IMR-90 (cell line): ENCODE measurements at regions not wholly inside any gene's neighbourhood (a gene's known extent, or its start where the extent isn't known, plus 50 kb on each side); places are given as distances from the start of the nearest gene placed in this dataset.

Experiments used
- ATAC-seq: fragments of 200-7000 bp; cut with Tn5 transposase; 2 replicates; pipeline ENCODE4 v1.9.1; 2020; ENCODE audit warnings: low read depth, mild to moderate bottlenecking, moderate library complexity
- BruUV-seq: library from RNA; stranded (reverse); fragments of 400-500 nt; replicated peaks from 2 replicates; lab custom pipeline; 2021; lab: Mats Ljungman, UMichigan
- CTCF ChIA-PET: fragments of 300-600 bp; formaldehyde crosslinking; extraction: SDS; loops from one replicate; lab custom pipeline; 2021; ENCODE audit warnings: antibody characterized with exemption; lab: Yijun Ruan, JAX
- POLR2A ChIA-PET: fragments of 300-600 bp; sonication (Branson Sonifier 250); formaldehyde crosslinking; loops from one replicate; lab custom pipeline; 2022; ENCODE audit warnings: antibody characterized with exemption; ENCODE audit not compliant: unreplicated experiment; lab: Charles Lee
- DNase-seq: peaks from one replicate; pipeline ENCODE4 v3.0.0; 2013
- H2AFZ ChIP-seq: replicated peaks from 2 replicates; pipeline ENCODE3; 2013; ENCODE audit warnings: low read length, mild to moderate bottlenecking; ENCODE audit not compliant: poor library complexity
- H2AK5ac ChIP-seq: 2 replicates; pipeline ENCODE4 v1.6.1; 2013; ENCODE audit warnings: low read depth, low read length, inconsistent platforms
- H2AK9ac ChIP-seq: replicated peaks from 2 replicates; pipeline ENCODE3; 2013; ENCODE audit warnings: mild to moderate bottlenecking, low read depth, low read length, moderate library complexity; ENCODE audit not compliant: poor library complexity
- H2BK120ac ChIP-seq: 2 replicates; pipeline ENCODE4 v1.6.1; 2013; ENCODE audit warnings: low read depth, low read length, inconsistent platforms
- H2BK15ac ChIP-seq: 3 replicates; pipeline ENCODE4 v1.6.1; 2013; ENCODE audit warnings: low read depth, low read length, inconsistent platforms
- H2BK20ac ChIP-seq: 2 replicates; pipeline ENCODE4 v1.6.1; 2013; ENCODE audit warnings: low read depth, mild to moderate bottlenecking, inconsistent platforms, low read length, moderate library complexity
- H2BK5ac ChIP-seq: 2 replicates; pipeline ENCODE4 v1.6.1; 2013; ENCODE audit warnings: mild to moderate bottlenecking, low read depth, low read length, inconsistent platforms; ENCODE audit not compliant: poor library complexity, severe bottlenecking
- H3K14ac ChIP-seq: replicated peaks from 2 replicates; pipeline ENCODE4 v1.6.1; 2013; ENCODE audit warnings: low read depth, low read length, inconsistent platforms
- H3K18ac ChIP-seq: 2 replicates; pipeline ENCODE4 v1.6.1; 2013; ENCODE audit warnings: low read depth, low read length, control low read depth
- H3K23ac ChIP-seq: 2 replicates; pipeline ENCODE4 v1.6.1; 2013; ENCODE audit warnings: low read depth, low read length, inconsistent platforms
- H3K27ac ChIP-seq: 2 replicates; pipeline ENCODE4 v1.5.1; 2013; ENCODE audit warnings: mild to moderate bottlenecking, control low read depth, low read length; ENCODE audit not compliant: insufficient read depth
- H3K27me3 ChIP-seq: 2 replicates; pipeline ENCODE4 v1.6.1; 2013; ENCODE audit warnings: low read length; ENCODE audit not compliant: control insufficient read depth, insufficient read depth
- H3K36me3 ChIP-seq: 2 replicates; pipeline ENCODE4 v1.6.1; 2013; ENCODE audit warnings: low read length, mixed read lengths; ENCODE audit not compliant: control insufficient read depth, insufficient read depth
- H3K4ac ChIP-seq: 2 replicates; pipeline ENCODE4 v1.6.1; 2013; ENCODE audit warnings: low read depth, low read length, inconsistent platforms
- H3K4me1 ChIP-seq: 2 replicates; pipeline ENCODE4 v1.6.1; 2013; ENCODE audit warnings: low read length, mixed read lengths; ENCODE audit not compliant: control insufficient read depth, insufficient read depth
- H3K4me2 ChIP-seq: 2 replicates; pipeline ENCODE4 v1.6.1; 2013; ENCODE audit warnings: low read depth, mild to moderate bottlenecking, control low read depth, low read length, moderate library complexity
- H3K4me3 ChIP-seq: 2 replicates; pipeline ENCODE4 v1.5.1; 2013; ENCODE audit warnings: low read depth, mild to moderate bottlenecking, control low read depth, low read length, moderate library complexity; ENCODE audit not compliant: insufficient read depth
- H3K56ac ChIP-seq: 2 replicates; pipeline ENCODE4 v1.6.1; 2013; ENCODE audit warnings: low read length, inconsistent platforms; ENCODE audit not compliant: insufficient read depth; ENCODE audit errors: extremely low read depth
- H3K79me1 ChIP-seq, 2 experiments: 2 replicates each; pipeline ENCODE4 v1.6.1; 2013; ENCODE audit warnings: low read length in 2 of 2, inconsistent platforms in 1 of 2, low read depth in 1 of 2
- H3K9ac ChIP-seq: 2 replicates; pipeline ENCODE4 v1.6.1; 2013; ENCODE audit warnings: low read depth, low read length, control low read depth
- H3K9me1 ChIP-seq: 2 replicates; pipeline ENCODE4 v1.6.1; 2013; ENCODE audit warnings: low read length, inconsistent platforms; ENCODE audit not compliant: insufficient read depth
- H3K9me3 ChIP-seq: 2 replicates; pipeline ENCODE4 v1.6.1; 2013; ENCODE audit warnings: low read length; ENCODE audit not compliant: control insufficient read depth, insufficient read depth
- H4K20me1 ChIP-seq: 2 replicates; pipeline ENCODE4 v1.6.1; 2013; ENCODE audit warnings: low read length, inconsistent platforms; ENCODE audit not compliant: insufficient read depth
- H4K5ac ChIP-seq: 2 replicates; pipeline ENCODE4 v1.6.1; 2013; ENCODE audit warnings: mild to moderate bottlenecking, low read depth, low read length, control low read depth
- H4K8ac ChIP-seq, 2 experiments: 2 replicates each; pipeline ENCODE4 v1.6.1; 2013; ENCODE audit warnings: low read depth in 2 of 2, low read length in 2 of 2, control low read depth in 1 of 2, inconsistent platforms in 1 of 2
- H4K91ac ChIP-seq: 2 replicates; pipeline ENCODE4 v1.6.1; 2013; ENCODE audit warnings: low read depth, low read length, inconsistent platforms; ENCODE audit not compliant: insufficient read depth
- ELK1 ChIP-seq: fragments of 150-350 bp; IDR thresholded peaks from 2 replicates; pipeline ENCODE4 v1.6.1; 2016; ENCODE audit warnings: low read depth, mild to moderate bottlenecking, low read length, moderate library complexity, borderline replicate concordance
- FOS ChIP-seq: fragments of 150-350 bp; IDR thresholded peaks from 2 replicates; pipeline ENCODE4 v1.6.1; 2016; ENCODE audit warnings: low read depth, low read length
- MAFK ChIP-seq: IDR thresholded peaks from 2 replicates; pipeline ENCODE4 v1.6.1; 2012; ENCODE audit warnings: low read depth, low read length, improper control_type of control experiment
- NFE2L2 ChIP-seq: fragments of 150-350 bp; IDR thresholded peaks from 2 replicates; pipeline ENCODE4 v1.6.1; 2016; ENCODE audit warnings: low read depth, mild to moderate bottlenecking, low read length
- SMC3 ChIP-seq: fragments of 150-350 bp; IDR thresholded peaks from 2 replicates; pipeline ENCODE4 v1.6.1; 2016; ENCODE audit warnings: low read depth, mild to moderate bottlenecking, antibody characterized with exemption, low read length, moderate library complexity
- WGBS, 2 experiments: methylation state at CpG; one replicate each; pipeline versions ENCODE4 v1.1.5 to v1.1.7; 2013; ENCODE audit warnings: missing lambda C conversion rate in 2 of 2; ENCODE audit not compliant: insufficient read length in 1 of 2; ENCODE audit errors: extremely low coverage in 2 of 2; 5-methylcytosine and 5-hydroxymethylcytosine counted together
- dilution Hi-C: fragments of 300-500 bp; cut with HindIII; formaldehyde crosslinking; loops from one replicate; pipeline ENCODE4 v1.14.3; 2018; ENCODE audit warnings: low sequenced_read_pairs; ENCODE audit not compliant: unreplicated experiment
- in situ Hi-C: fragments of 300-500 bp; cut with MboI; formaldehyde crosslinking; loops from 3 replicates; pipeline ENCODE4 v1.14.3; 2019; ENCODE audit warnings: low sequenced_read_pairs, inconsistent platforms, mixed read lengths
- intact Hi-C: fragments of 100-400 bp; cut with micrococcal nuclease; formaldehyde crosslinking; loops from 2 replicates; pipeline ENCODE4 v1.10.0; 2022
- TF ChIP-seq, protein P1 (sequence below): fragments of 150-350 bp; IDR thresholded peaks from 2 replicates; pipeline ENCODE4 v1.6.1; 2017; ENCODE audit warnings: mild to moderate bottlenecking, antibody characterized with exemption, low read length, low read depth

DNA sequence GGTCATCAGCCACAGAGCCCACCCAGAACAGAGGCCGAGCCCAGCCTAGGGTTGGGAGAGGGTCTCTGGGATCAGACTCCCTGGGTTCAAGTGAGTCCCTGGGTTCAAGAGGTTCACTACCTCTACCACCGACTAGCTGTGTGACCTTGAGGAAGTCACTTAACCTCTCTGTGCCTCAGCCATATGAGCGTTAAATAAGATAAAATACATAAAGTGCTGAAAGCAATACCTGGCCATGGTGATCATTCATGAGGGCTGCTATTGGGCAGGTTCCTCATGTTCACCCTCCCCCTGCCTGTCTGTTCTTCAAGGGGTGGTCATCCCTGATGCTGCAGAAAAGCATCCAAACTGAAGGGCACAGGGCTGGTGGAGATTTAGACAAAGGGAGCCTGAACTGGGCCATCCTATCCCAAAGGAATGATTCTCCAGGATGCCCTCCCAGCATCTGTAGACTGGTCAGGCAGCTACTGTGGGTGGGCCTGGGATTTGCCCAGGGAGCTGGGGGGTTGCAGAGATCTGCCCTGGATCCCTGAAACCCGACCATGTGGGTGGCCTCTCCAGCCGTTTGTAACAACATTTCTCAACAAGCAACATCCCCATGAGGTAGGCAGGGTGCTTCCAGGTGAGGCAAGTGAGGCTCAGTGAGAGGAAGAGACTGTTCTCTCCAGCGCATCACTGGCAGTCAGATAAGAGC lies 196.6 kb downstream of the MATN1 start:
- ChIA-PET CTCF (no interaction called here), POLR2A (no interaction called here)
- H4K5ac ChIP-seq: no peak overlapping the region
- TF ChIP-seq SMC3 (no peak), MAFK (no peak), NFE2L2 (no peak), FOS (no peak), ELK1 (no peak)
- TF ChIP-seq, protein P1, sequence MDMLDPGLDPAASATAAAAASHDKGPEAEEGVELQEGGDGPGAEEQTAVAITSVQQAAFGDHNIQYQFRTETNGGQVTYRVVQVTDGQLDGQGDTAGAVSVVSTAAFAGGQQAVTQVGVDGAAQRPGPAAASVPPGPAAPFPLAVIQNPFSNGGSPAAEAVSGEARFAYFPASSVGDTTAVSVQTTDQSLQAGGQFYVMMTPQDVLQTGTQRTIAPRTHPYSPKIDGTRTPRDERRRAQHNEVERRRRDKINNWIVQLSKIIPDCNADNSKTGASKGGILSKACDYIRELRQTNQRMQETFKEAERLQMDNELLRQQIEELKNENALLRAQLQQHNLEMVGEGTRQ: no peak
- no peak overlapping the region for H3K18ac ChIP-seq
- H4K91ac ChIP-seq: no peak overlapping the region
- DNase-seq (no peak), ATAC-seq (no peak)
- H2AK5ac ChIP-seq: no peak overlapping the region
- H3K4me2 ChIP-seq: no peak overlapping the region
- no peak overlapping the region for H3K23ac ChIP-seq
- no peak overlapping the region for H2BK20ac ChIP-seq
- intact Hi-C loops: no loop called here
- no peaks in the 10 kb centered on the region for H3K79me1 ChIP-seq
- in situ Hi-C loops: no loop called here
- no peaks in the 10 kb centered on the region for H3K9me3 ChIP-seq
- dilution Hi-C loops: no loop called here
- no peak overlapping the region for H3K4me3 ChIP-seq
- no peak overlapping the region for H2AK9ac ChIP-seq
- no peaks in the 10 kb centered on the region for H3K36me3 ChIP-seq
- no peaks in the 10 kb centered on the region for H3K4me1 ChIP-seq
- no peak overlapping the region for H2AFZ ChIP-seq
- no CpG with 5 or more reads among the region's 6 CpGs for WGBS, 2 experiments
- H3K9me1 ChIP-seq: no peaks in the 10 kb centered on the region
- no peak overlapping the region for H2BK5ac ChIP-seq
- no peaks in the 10 kb centered on the region; the same call in 1 of the 2 replicates for H3K27me3 ChIP-seq
- H3K27ac ChIP-seq: no peak overlapping the region
- no peak overlapping the region for H3K14ac ChIP-seq
- BruUV-seq: no TSS peak
- H2BK120ac ChIP-seq: no peak overlapping the region
- no peak overlapping the region for H3K9ac ChIP-seq
- H3K56ac ChIP-seq: no peak overlapping the region
- no peak overlapping the region for H3K4ac ChIP-seq
- H2BK15ac ChIP-seq: no peak overlapping the region
- H4K20me1 ChIP-seq: no peaks in the 10 kb centered on the region; the same call in 1 of the 2 replicates
- no peak overlapping the region for H4K8ac ChIP-seq
